Epithelial cell of prostate (primary cell): ENCODE measurements at regions not wholly inside any gene's neighbourhood (a gene's known extent, or its start where the extent isn't known, plus 50 kb on each side); places are given as distances from the start of the nearest gene placed in this dataset.

Source experiments
- DNase-seq: peaks from one replicate; pipeline ENCODE4 v3.0.0-alpha.2; 2011; ENCODE audit warnings: low read depth, low spot score
- H3K27ac ChIP-seq: fragments of 450-650 bp; 2 replicates; pipeline ENCODE4 v1.5.1; 2017; ENCODE audit warnings: mild to moderate bottlenecking

GRCh38 chr6:138550346-138550767 is 51.1 kb upstream of the NHSL1 start:
- H3K27ac ChIP-seq = no peak overlapping the region
- no peak for DNase-seq

- no peak for DNase-seq
- no peak overlapping the region for H3K27ac ChIP-seq
Measured at GRCh38 chr6:138554146-138554545, 54.9 kb upstream of the NHSL1 start.

GRCh38 chr6:138555421-138555988 is 56.2 kb upstream of the NHSL1 start:
- no peak overlapping the region for H3K27ac ChIP-seq
- no peak for DNase-seq

GRCh38 chr6:138557147-138557546 is 57.9 kb upstream of the NHSL1 start:
- H3K27ac ChIP-seq = no peak overlapping the region
- DNase-seq = no peak

- no peak overlapping the region for H3K27ac ChIP-seq
- no peak for DNase-seq
Measured at GRCh38 chr6:138559143-138559542, 59.8 kb upstream of the NHSL1 start.

GRCh38 chr6:138560130-138560860 is 61.0 kb upstream of the NHSL1 start:
- no peak for DNase-seq

GRCh38 chr6:138562691-138563090 is 63.4 kb upstream of the NHSL1 start:
- no peak for DNase-seq
- no peak overlapping the region for H3K27ac ChIP-seq

More at GRCh38 chr6:138560130-138560860, 61.0 kb upstream of the NHSL1 start:
- H3K27ac ChIP-seq = no peak overlapping the region

- DNase-seq = no peak
Measured at GRCh38 chr6:138563231-138563630, 63.9 kb upstream of the NHSL1 start.

GRCh38 chr6:138563650-138564049 is 64.4 kb upstream of the NHSL1 start:
- H3K27ac ChIP-seq = no peak overlapping the region
- DNase-seq = peak; percentile 20

More at GRCh38 chr6:138563231-138563630, 63.9 kb upstream of the NHSL1 start:
- no peak overlapping the region for H3K27ac ChIP-seq

- no peak for DNase-seq
- H3K27ac ChIP-seq = no peak overlapping the region
Measured at GRCh38 chr6:138564170-138564721, 65.0 kb upstream of the NHSL1 start.

- no peak overlapping the region for H3K27ac ChIP-seq
- no peak for DNase-seq
Measured at GRCh38 chr6:138567052-138567451, 67.8 kb upstream of the NHSL1 start.

GRCh38 chr6:138568997-138569396 is 69.7 kb upstream of the NHSL1 start:
- no peak overlapping the region for H3K27ac ChIP-seq
- no peak for DNase-seq

- no peak for DNase-seq
- H3K27ac ChIP-seq = no peak overlapping the region
Measured at GRCh38 chr6:138569554-138569953, 70.3 kb upstream of the NHSL1 start.

- H3K27ac ChIP-seq = no peak overlapping the region
Measured at GRCh38 chr6:138569970-138570724, 70.9 kb upstream of the NHSL1 start.

GRCh38 chr6:138570725-138571029 is 71.4 kb upstream of the NHSL1 start:
- H3K27ac ChIP-seq = no peak overlapping the region
- no peak for DNase-seq

More at GRCh38 chr6:138569970-138570724, 70.9 kb upstream of the NHSL1 start:
- no peak for DNase-seq

- DNase-seq = no peak
- H3K27ac ChIP-seq = no peak overlapping the region
Measured at GRCh38 chr6:138571181-138571580, 71.9 kb upstream of the NHSL1 start.

GRCh38 chr6:138571585-138572166 is 72.4 kb upstream of the NHSL1 start:
- no peak overlapping the region for H3K27ac ChIP-seq
- no peak for DNase-seq

GRCh38 chr6:138572167-138572875 is 73.0 kb upstream of the NHSL1 start:
- no peak overlapping the region for H3K27ac ChIP-seq
- DNase-seq = peak; percentile 45

- DNase-seq = no peak
- no peak overlapping the region for H3K27ac ChIP-seq
Measured at GRCh38 chr6:138572885-138573284, 73.6 kb upstream of the NHSL1 start.

- DNase-seq = no peak
- H3K27ac ChIP-seq = no peak overlapping the region
Measured at GRCh38 chr6:138575257-138575656, 76.0 kb upstream of the NHSL1 start.
